ENCODE measurements at regions not wholly inside any gene's neighbourhood (a gene's known extent, or its start where the extent isn't known, plus 50 kb on each side); places are given as distances from the start of the nearest gene placed in this dataset.

DNA sequence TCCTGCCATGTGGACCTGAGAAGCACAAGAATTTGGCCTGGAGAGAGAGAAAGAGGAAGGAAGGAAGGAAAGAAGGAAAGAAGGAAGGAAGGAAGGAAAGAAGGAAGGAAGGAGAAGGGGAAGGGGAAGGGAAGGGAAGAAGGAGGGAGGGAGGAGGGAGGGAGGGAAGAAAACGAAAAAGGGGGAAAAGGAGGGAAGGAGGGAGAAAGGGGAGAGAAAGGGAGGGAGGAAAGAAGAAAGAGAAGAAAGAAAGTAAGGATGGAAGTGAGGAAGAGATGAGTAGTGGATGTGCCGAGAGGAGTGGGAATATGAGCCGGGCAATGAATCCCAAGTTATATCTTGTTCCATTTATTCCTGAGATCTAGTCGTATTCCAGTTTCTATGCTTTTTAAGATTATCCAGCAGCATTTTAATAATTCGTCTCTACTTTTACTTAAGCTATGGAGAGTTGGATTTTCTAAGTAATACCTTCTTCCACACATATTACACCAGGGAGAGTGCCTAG, 247.8 kb downstream of the TDRD15 start:
- TF ChIP-seq ZNF394 (tag by site-specific recombination; IDR thresholded peaks at IDR 0.05; ENCODE audit: borderline replicate concordance) (no peak), ZNF585B (tag by site-specific recombination; IDR thresholded peaks at IDR 0.05) (no peak), SCRT2 (tag by site-specific recombination; IDR thresholded peaks at IDR 0.05) (no peak), ZBTB7A (tag by site-specific recombination; IDR thresholded peaks at IDR 0.05; ENCODE audit: low read depth) (no peak), ZNF510 (tag by site-specific recombination; IDR thresholded peaks at IDR 0.05; ENCODE audit: insufficient replicate concordance) (no peak), RBAK (tag by site-specific recombination; IDR thresholded peaks at IDR 0.05) (no peak), KLF10 (tag by site-specific recombination; IDR thresholded peaks at IDR 0.05) (no peak), ZNF837 (tag by site-specific recombination; IDR thresholded peaks at IDR 0.05) (no peak), ZNF76 (tag by site-specific recombination; IDR thresholded peaks at IDR 0.05; ENCODE audit: borderline replicate concordance, low read depth) (no peak)
- TF ChIP-seq, protein P1, sequence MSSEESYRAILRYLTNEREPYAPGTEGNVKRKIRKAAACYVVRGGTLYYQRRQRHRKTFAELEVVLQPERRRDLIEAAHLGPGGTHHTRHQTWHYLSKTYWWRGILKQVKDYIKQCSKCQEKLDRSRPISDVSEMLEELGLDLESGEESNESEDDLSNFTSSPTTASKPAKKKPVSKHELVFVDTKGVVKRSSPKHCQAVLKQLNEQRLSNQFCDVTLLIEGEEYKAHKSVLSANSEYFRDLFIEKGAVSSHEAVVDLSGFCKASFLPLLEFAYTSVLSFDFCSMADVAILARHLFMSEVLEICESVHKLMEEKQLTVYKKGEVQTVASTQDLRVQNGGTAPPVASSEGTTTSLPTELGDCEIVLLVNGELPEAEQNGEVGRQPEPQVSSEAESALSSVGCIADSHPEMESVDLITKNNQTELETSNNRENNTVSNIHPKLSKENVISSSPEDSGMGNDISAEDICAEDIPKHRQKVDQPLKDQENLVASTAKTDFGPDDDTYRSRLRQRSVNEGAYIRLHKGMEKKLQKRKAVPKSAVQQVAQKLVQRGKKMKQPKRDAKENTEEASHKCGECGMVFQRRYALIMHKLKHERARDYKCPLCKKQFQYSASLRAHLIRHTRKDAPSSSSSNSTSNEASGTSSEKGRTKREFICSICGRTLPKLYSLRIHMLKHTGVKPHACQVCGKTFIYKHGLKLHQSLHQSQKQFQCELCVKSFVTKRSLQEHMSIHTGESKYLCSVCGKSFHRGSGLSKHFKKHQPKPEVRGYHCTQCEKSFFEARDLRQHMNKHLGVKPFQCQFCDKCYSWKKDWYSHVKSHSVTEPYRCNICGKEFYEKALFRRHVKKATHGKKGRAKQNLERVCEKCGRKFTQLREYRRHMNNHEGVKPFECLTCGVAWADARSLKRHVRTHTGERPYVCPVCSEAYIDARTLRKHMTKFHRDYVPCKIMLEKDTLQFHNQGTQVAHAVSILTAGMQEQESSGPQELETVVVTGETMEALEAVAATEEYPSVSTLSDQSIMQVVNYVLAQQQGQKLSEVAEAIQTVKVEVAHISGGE (tag by site-specific recombination; conservative IDR thresholded peaks at IDR 0.05; ENCODE audit: low read depth) = no peak
- TF ChIP-seq, protein P2, sequence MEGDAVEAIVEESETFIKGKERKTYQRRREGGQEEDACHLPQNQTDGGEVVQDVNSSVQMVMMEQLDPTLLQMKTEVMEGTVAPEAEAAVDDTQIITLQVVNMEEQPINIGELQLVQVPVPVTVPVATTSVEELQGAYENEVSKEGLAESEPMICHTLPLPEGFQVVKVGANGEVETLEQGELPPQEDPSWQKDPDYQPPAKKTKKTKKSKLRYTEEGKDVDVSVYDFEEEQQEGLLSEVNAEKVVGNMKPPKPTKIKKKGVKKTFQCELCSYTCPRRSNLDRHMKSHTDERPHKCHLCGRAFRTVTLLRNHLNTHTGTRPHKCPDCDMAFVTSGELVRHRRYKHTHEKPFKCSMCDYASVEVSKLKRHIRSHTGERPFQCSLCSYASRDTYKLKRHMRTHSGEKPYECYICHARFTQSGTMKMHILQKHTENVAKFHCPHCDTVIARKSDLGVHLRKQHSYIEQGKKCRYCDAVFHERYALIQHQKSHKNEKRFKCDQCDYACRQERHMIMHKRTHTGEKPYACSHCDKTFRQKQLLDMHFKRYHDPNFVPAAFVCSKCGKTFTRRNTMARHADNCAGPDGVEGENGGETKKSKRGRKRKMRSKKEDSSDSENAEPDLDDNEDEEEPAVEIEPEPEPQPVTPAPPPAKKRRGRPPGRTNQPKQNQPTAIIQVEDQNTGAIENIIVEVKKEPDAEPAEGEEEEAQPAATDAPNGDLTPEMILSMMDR (tag by site-specific recombination; IDR thresholded peaks at IDR 0.05) = no peak
- TF ChIP-seq, protein P3, sequence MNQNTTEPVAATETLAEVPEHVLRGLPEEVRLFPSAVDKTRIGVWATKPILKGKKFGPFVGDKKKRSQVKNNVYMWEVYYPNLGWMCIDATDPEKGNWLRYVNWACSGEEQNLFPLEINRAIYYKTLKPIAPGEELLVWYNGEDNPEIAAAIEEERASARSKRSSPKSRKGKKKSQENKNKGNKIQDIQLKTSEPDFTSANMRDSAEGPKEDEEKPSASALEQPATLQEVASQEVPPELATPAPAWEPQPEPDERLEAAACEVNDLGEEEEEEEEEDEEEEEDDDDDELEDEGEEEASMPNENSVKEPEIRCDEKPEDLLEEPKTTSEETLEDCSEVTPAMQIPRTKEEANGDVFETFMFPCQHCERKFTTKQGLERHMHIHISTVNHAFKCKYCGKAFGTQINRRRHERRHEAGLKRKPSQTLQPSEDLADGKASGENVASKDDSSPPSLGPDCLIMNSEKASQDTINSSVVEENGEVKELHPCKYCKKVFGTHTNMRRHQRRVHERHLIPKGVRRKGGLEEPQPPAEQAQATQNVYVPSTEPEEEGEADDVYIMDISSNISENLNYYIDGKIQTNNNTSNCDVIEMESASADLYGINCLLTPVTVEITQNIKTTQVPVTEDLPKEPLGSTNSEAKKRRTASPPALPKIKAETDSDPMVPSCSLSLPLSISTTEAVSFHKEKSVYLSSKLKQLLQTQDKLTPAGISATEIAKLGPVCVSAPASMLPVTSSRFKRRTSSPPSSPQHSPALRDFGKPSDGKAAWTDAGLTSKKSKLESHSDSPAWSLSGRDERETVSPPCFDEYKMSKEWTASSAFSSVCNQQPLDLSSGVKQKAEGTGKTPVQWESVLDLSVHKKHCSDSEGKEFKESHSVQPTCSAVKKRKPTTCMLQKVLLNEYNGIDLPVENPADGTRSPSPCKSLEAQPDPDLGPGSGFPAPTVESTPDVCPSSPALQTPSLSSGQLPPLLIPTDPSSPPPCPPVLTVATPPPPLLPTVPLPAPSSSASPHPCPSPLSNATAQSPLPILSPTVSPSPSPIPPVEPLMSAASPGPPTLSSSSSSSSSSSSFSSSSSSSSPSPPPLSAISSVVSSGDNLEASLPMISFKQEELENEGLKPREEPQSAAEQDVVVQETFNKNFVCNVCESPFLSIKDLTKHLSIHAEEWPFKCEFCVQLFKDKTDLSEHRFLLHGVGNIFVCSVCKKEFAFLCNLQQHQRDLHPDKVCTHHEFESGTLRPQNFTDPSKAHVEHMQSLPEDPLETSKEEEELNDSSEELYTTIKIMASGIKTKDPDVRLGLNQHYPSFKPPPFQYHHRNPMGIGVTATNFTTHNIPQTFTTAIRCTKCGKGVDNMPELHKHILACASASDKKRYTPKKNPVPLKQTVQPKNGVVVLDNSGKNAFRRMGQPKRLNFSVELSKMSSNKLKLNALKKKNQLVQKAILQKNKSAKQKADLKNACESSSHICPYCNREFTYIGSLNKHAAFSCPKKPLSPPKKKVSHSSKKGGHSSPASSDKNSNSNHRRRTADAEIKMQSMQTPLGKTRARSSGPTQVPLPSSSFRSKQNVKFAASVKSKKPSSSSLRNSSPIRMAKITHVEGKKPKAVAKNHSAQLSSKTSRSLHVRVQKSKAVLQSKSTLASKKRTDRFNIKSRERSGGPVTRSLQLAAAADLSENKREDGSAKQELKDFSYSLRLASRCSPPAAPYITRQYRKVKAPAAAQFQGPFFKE (tag by site-specific recombination; IDR thresholded peaks at IDR 0.05; ENCODE audit: borderline replicate concordance) = no peak
- TF ChIP-seq, protein P4, sequence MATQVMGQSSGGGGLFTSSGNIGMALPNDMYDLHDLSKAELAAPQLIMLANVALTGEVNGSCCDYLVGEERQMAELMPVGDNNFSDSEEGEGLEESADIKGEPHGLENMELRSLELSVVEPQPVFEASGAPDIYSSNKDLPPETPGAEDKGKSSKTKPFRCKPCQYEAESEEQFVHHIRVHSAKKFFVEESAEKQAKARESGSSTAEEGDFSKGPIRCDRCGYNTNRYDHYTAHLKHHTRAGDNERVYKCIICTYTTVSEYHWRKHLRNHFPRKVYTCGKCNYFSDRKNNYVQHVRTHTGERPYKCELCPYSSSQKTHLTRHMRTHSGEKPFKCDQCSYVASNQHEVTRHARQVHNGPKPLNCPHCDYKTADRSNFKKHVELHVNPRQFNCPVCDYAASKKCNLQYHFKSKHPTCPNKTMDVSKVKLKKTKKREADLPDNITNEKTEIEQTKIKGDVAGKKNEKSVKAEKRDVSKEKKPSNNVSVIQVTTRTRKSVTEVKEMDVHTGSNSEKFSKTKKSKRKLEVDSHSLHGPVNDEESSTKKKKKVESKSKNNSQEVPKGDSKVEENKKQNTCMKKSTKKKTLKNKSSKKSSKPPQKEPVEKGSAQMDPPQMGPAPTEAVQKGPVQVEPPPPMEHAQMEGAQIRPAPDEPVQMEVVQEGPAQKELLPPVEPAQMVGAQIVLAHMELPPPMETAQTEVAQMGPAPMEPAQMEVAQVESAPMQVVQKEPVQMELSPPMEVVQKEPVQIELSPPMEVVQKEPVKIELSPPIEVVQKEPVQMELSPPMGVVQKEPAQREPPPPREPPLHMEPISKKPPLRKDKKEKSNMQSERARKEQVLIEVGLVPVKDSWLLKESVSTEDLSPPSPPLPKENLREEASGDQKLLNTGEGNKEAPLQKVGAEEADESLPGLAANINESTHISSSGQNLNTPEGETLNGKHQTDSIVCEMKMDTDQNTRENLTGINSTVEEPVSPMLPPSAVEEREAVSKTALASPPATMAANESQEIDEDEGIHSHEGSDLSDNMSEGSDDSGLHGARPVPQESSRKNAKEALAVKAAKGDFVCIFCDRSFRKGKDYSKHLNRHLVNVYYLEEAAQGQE (tag by site-specific recombination; IDR thresholded peaks at IDR 0.05) = no peak

All from HEK293 (cell line).